ENCODE measurements at regions not wholly inside any gene's neighbourhood (a gene's known extent, or its start where the extent isn't known, plus 50 kb on each side); places are given as distances from the start of the nearest gene placed in this dataset.
"Not testable (repeated sequence)": the region's sequence is repeated elsewhere in the genome, so short reads cannot be mapped to it uniquely, and the experiment has no call there.

- DNase-seq (ENCODE audit: low read depth) = no peak
Measured at GRCh38 chr13:33550885-33551284, 265.3 kb upstream of the STARD13 start.

- no peak for DNase-seq (ENCODE audit: low read depth)
Measured at GRCh38 chr13:33554919-33555791, 262.8 kb upstream of the RFC3 start.

GRCh38 chr13:33556828-33557227 lies 261.1 kb upstream of the RFC3 start:
- DNase-seq (ENCODE audit: low read depth) = no peak

GRCh38 chr13:33560726-33561125 lies 257.2 kb upstream of the RFC3 start:
- DNase-seq (ENCODE audit: low read depth) = no peak

- DNase-seq (ENCODE audit: low read depth) = no peak
Measured at GRCh38 chr13:33561627-33562026, 256.3 kb upstream of the RFC3 start.

- no peak for DNase-seq (ENCODE audit: low read depth)
Measured at GRCh38 chr13:33571618-33572017, 246.3 kb upstream of the RFC3 start.

GRCh38 chr13:33572322-33572721 lies 245.6 kb upstream of the RFC3 start:
- DNase-seq (ENCODE audit: low read depth) = not testable (repeated sequence)

GRCh38 chr13:33575378-33575777 lies 242.6 kb upstream of the RFC3 start:
- DNase-seq (ENCODE audit: low read depth) = no peak

GRCh38 chr13:33577007-33577406 lies 240.9 kb upstream of the RFC3 start:
- no peak for DNase-seq (ENCODE audit: low read depth)

GRCh38 chr13:33578786-33579185 lies 239.2 kb upstream of the RFC3 start:
- no peak for DNase-seq (ENCODE audit: low read depth)

- no peak for DNase-seq (ENCODE audit: low read depth)
Measured at GRCh38 chr13:33582121-33582520, 235.8 kb upstream of the RFC3 start.

- DNase-seq (ENCODE audit: low read depth) = no peak
Measured at GRCh38 chr13:33583398-33583797, 234.6 kb upstream of the RFC3 start.

GRCh38 chr13:33590936-33591335 lies 227.0 kb upstream of the RFC3 start:
- no peak for DNase-seq (ENCODE audit: low read depth)

GRCh38 chr13:33606692-33607091 lies 211.3 kb upstream of the RFC3 start:
- no peak for DNase-seq (ENCODE audit: low read depth)

GRCh38 chr13:33610438-33611120 lies 207.4 kb upstream of the RFC3 start:
- no peak for DNase-seq (ENCODE audit: low read depth)

- no peak for DNase-seq (ENCODE audit: low read depth)
Measured at GRCh38 chr13:33611121-33611805, 206.7 kb upstream of the RFC3 start.

GRCh38 chr13:33612641-33613638 lies 205.0 kb upstream of the RFC3 start:
- DNase-seq (ENCODE audit: low read depth) = no peak

GRCh38 chr13:33615436-33615835 lies 202.5 kb upstream of the RFC3 start:
- no peak for DNase-seq (ENCODE audit: low read depth)

GRCh38 chr13:33616130-33616529 lies 201.8 kb upstream of the RFC3 start:
- DNase-seq (ENCODE audit: low read depth) = no peak

- no peak for DNase-seq (ENCODE audit: low read depth)
Measured at GRCh38 chr13:33617055-33617454, 200.9 kb upstream of the RFC3 start.

GRCh38 chr13:33624253-33624652 lies 193.7 kb upstream of the RFC3 start:
- DNase-seq (ENCODE audit: low read depth) = no peak

- DNase-seq (ENCODE audit: low read depth) = no peak
Measured at GRCh38 chr13:33624740-33625139, 193.2 kb upstream of the RFC3 start.

All from GM04503 (cell line).